Spleen (tissue), 11 donors: ENCODE measurements at regions not wholly inside any gene's neighbourhood (a gene's known extent, or its start where the extent isn't known, plus 50 kb on each side); places are given as distances from the start of the nearest gene placed in this dataset.

Experiments
- DNase-seq: peaks from one replicate; pipeline ENCODE4 v3.0.0-alpha.2; 2020
- H3K27ac ChIP-seq, 8 donors: fragments of 200-600 bp; sonication (generic) in 7 of 8; 1 replicate in 4 of 8; 2 replicates in 4 of 8; pipeline versions ENCODE4 v1.5.0 to v1.8.0; 2016 to 2021; ENCODE audit warnings: inconsistent platforms in 4 of 8, mild to moderate bottlenecking in 4 of 8, moderate library complexity in 1 of 8
- H3K27me3 ChIP-seq, 7 donors: fragments of 200-600 bp; sonication (generic) in 6 of 7; replicated peaks in 1 of 7; 1 replicate in 4 of 7; 2 replicates in 3 of 7; pipeline versions ENCODE4 v1.5.0 to v1.8.0; 2016 to 2021; ENCODE audit warnings: inconsistent platforms in 3 of 7, mild to moderate bottlenecking in 1 of 7
- H3K36me3 ChIP-seq, 6 donors: fragments of 200-600 bp; sonication (generic) in 5 of 6; 1 replicate in 4 of 6; 2 replicates in 2 of 6; pipeline versions ENCODE4 v1.5.0 to v1.8.0; 2016 to 2021; ENCODE audit warnings: inconsistent platforms in 2 of 6
- H3K4me1 ChIP-seq, 6 donors: fragments of 200-600 bp; sonication (generic) in 5 of 6; 1 replicate in 3 of 6; 2 replicates in 3 of 6; pipeline versions ENCODE4 v1.5.0 to v1.8.0; 2016 to 2021; ENCODE audit warnings: inconsistent platforms in 3 of 6
- H3K4me3 ChIP-seq, 8 donors: fragments of 200-600 bp; sonication (generic) in 7 of 8; 1 replicate in 4 of 8; 2 replicates in 4 of 8; pipeline versions ENCODE4 v1.5.0 to v1.8.0; 2016 to 2021; ENCODE audit warnings: inconsistent platforms in 4 of 8, mild to moderate bottlenecking in 4 of 8, moderate library complexity in 2 of 8
- H3K9me3 ChIP-seq, 8 donors: fragments of 200-600 bp; sonication (generic) in 7 of 8; 1 replicate in 4 of 8; 2 replicates in 4 of 8; pipeline versions ENCODE4 v1.5.0 to v1.8.0; 2016 to 2021; ENCODE audit warnings: inconsistent platforms in 4 of 8
- CTCF ChIP-seq, 11 experiments: fragments of 200-600 bp in 7 of 11; fragments of 450-650 bp in 4 of 11; sonication (generic) in 4 of 11; IDR thresholded peaks in 8 of 11; conservative IDR thresholded peaks in 3 of 11; 1 replicate in 7 of 11; 2 replicates in 4 of 11; pipeline versions ENCODE4 v1.4.0 to v1.8.0; 2016 to 2021; ENCODE audit warnings: antibody characterized with exemption in 11 of 11, inconsistent platforms in 4 of 11, mild to moderate bottlenecking in 1 of 11
- POLR2A ChIP-seq, 3 donors: fragments of 450-650 bp; IDR thresholded peaks; one replicate each; pipeline ENCODE4 v1.5.1; 2017; ENCODE audit warnings: antibody characterized with exemption in 3 of 3, mild to moderate bottlenecking in 1 of 3
- POLR2AphosphoS5 ChIP-seq, 3 donors: sonication (generic); formaldehyde crosslinking; IDR thresholded peaks; one replicate each; pipeline ENCODE4 v1.5.1; 2017; ENCODE audit warnings: antibody characterized with exemption in 3 of 3
- WGBS, 5 donors: extraction: QIAGEN DNeasy Blood & Tissue Kit in 3 of 5; methylation state at CpG; one replicate each; pipeline versions ENCODE4 v1.1.5 to v1.1.7; 2013 to 2018; 5-methylcytosine and 5-hydroxymethylcytosine counted together
- intact Hi-C: fragments of 100-400 bp; cut with DNase I; formaldehyde crosslinking; loops from one replicate; pipeline ENCODE4 v1.15.0; 2023; ENCODE audit warnings: low total_unique reads
- donor health status: healthy with polysubstance abuse.
- donor health status: DM: no; HTN: no; CAD: no; lungs with moderate emphysema.
- donor health status: DM: no; HTN: no; CAD: no.
- donor health status: Bipolar disorder and iron deficiency.
- donor health status: healthy.
- donor health status: DM: no; HTN: no; CAD: no.
- donor health status: DM: yes; HTN: yes; CAD: no.

DNA sequence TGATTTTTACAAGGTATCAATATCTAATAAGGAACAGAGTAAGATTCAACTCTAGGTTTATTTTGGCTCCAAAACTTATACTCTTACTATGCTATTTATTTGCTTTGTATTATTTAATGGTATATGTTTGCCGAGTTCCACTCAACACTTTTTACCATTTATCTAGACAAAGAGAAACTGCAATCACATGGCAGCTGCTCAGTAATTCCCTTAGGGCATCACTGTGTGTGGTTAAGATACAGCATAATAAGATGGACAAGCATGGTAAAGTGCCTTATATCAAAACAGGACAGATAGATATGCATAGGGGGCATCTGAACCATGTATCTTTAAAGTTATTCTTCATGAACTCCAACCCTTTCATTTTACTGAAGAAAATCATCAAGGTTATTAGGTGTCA lies 483.0 kb upstream of the ID4 start:
- H3K27me3 ChIP-seq: no peaks in the 10 kb centered on the region
- no peaks in the 10 kb centered on the region for H3K4me1 ChIP-seq
- 76 to 97% (median 83%) methylated on average over 1 of the region's 1 CpG for WGBS, 5 donors
- no peaks in the 10 kb centered on the region for H3K36me3 ChIP-seq
- H3K9me3 ChIP-seq: peaks cover 0 to 14% (median 11%) of the 10 kb centered on the region in 8 donors
- DNase-seq: no peak
- H3K4me3 ChIP-seq: no peak overlapping the region
- TF ChIP-seq CTCF (IDR thresholded peaks at IDR 0.05 in 8 of 11, conservative IDR thresholded peaks at IDR 0.05 in 3 of 11) (no peak), POLR2AphosphoS5 (IDR thresholded peaks at IDR 0.05) (no peak), POLR2A (IDR thresholded peaks at IDR 0.05) (no peak)
- H3K27ac ChIP-seq: no peak overlapping the region
- intact Hi-C loops: no loop called here

- Histone ChIP-seq H3K9me3 (no peaks in the 10 kb centered on the region), H3K36me3 (no peaks in the 10 kb centered on the region), H3K27ac (no peak overlapping the region), H3K4me1 (no peaks in the 10 kb centered on the region), H3K27me3 (no peaks in the 10 kb centered on the region), H3K4me3 (no peak overlapping the region)
- intact Hi-C loops: no loop called here
- TF ChIP-seq POLR2AphosphoS5 (IDR thresholded peaks at IDR 0.05) (no peak), POLR2A (IDR thresholded peaks at IDR 0.05) (no peak), CTCF (IDR thresholded peaks at IDR 0.05 in 8 of 11, conservative IDR thresholded peaks at IDR 0.05 in 3 of 11) (no peak)
- DNase-seq: no peak
- WGBS, 5 donors: 88 to 95% (median 92%) methylated on average over 2 of the region's 2 CpGs
Observed at GRCh38 chr6:19356692-19357091, 480.5 kb upstream of the ID4 start.

DNA sequence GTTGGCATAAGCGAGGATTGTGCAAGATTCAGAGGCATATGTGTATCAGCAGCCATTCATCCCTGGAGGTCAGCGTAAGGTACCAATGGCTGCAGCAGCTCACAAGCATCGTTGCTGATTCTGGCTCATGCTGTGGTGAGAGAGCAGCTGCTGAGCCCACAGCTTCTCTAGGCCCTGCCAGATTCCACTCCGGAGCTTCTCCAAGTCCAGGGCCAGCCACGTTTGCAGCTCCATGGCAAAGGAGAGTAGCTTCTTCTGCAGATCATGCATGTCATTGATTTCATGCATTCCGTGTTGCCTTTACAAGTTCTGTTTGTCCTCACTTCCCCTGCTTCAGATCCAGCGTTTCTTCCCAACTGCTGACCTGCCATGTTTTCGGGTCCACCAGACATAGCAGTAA lies 474.8 kb upstream of the ID4 start:
- intact Hi-C loops: no loop called here
- H3K4me1 ChIP-seq: no peaks in the 10 kb centered on the region
- TF ChIP-seq POLR2AphosphoS5 (IDR thresholded peaks at IDR 0.05): no peak
- no peak for TF ChIP-seq POLR2A (IDR thresholded peaks at IDR 0.05)
- TF ChIP-seq CTCF (IDR thresholded peaks at IDR 0.05 in 8 of 11, conservative IDR thresholded peaks at IDR 0.05 in 3 of 11): no peak
- no peaks in the 10 kb centered on the region for H3K27me3 ChIP-seq
- H3K27ac ChIP-seq: no peak overlapping the region
- H3K9me3 ChIP-seq: peaks cover 0 to 3% (median 0%) of the 10 kb centered on the region in 8 donors
- no peaks in the 10 kb centered on the region for H3K36me3 ChIP-seq
- WGBS, 5 donors: 66 to 81% (median 74%) methylated on average over 8 of the region's 8 CpGs
- H3K4me3 ChIP-seq: no peak overlapping the region
- no peak for DNase-seq

- intact Hi-C loops: no loop called here
- TF ChIP-seq POLR2AphosphoS5 (IDR thresholded peaks at IDR 0.05) (no peak), POLR2A (IDR thresholded peaks at IDR 0.05) (no peak), CTCF (IDR thresholded peaks at IDR 0.05 in 8 of 11, conservative IDR thresholded peaks at IDR 0.05 in 3 of 11) (no peak)
- WGBS, 5 donors: 86 to 97% (median 92%) methylated on average over 1 of the region's 1 CpG
Observed at GRCh38 chr6:19368511-19368910, 468.7 kb upstream of the ID4 start.

More at GRCh38 chr6:19368511-19368910, 468.7 kb upstream of the ID4 start:
- Histone ChIP-seq H3K4me1 (no peaks in the 10 kb centered on the region), H3K4me3 (no peak overlapping the region), H3K9me3 (peaks cover 0 to 14% (median 6%) of the 10 kb centered on the region in 8 donors), H3K27me3 (no peaks in the 10 kb centered on the region), H3K36me3 (no peaks in the 10 kb centered on the region), H3K27ac (no peak overlapping the region)
- DNase-seq: no peak
